ENCODE measurements at regions not wholly inside any gene's neighbourhood (a gene's known extent, or its start where the extent isn't known, plus 50 kb on each side); places are given as distances from the start of the nearest gene placed in this dataset.

DNA sequence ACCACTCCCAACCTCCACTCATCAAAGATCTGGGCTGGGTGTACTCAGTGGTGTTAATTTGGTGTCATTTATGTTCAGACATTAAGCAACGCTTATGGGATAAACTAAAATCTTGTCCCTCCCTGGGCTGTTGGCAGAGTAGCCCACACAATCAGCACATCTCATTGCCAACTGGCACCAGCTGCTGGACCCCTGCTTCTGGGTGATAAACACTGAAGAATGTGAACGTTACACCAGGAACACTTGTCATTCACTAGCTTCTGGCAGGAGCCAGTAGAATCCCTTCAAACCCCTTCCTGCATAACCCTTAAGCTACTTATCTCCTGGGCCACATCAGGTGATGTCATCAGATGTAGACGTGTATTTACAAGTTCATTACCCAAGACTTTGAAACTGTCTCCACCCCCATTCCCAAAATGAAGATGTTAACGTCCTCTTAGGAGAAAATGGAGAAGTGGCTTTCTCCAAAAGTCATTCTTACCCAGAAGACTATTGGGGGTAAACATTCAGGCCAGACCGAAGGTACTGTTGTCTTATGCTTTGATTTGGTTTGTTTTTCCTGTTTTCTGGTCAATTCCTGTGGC lies 107.8 kb upstream of the CD93 start:
- TF ChIP-seq POLR2AphosphoS5 (IDR thresholded peaks at IDR 0.05; ENCODE audit: borderline replicate concordance, low read depth, low read length) (no peak), EZH2 (IDR thresholded peaks at IDR 0.05) (no peak), FOXP2 (optimal IDR thresholded peaks at IDR 0.05; ENCODE audit: control extremely low read depth, extremely low read length, insufficient read depth) (no peak)

Measured in SK-N-MC (cell line).